GM10266 (cell line): ENCODE measurements at regions not wholly inside any gene's neighbourhood (a gene's known extent, or its start where the extent isn't known, plus 50 kb on each side); places are given as distances from the start of the nearest gene placed in this dataset.

ENCODE experiments used
- DNase-seq: peaks from one replicate; pipeline ENCODE4 v3.0.0; 2012; ENCODE audit errors: extremely low spot score
- CTCF ChIP-seq: IDR thresholded peaks from 2 replicates; pipeline ENCODE4 v1.5.1; 2012; ENCODE audit warnings: mild to moderate bottlenecking, low read depth; ENCODE audit not compliant: control insufficient read depth, insufficient read depth; ENCODE audit errors: missing control alignments

GRCh38 chr3:87624860-87625259 is 348.5 kb upstream of the POU1F1 start:
- TF ChIP-seq CTCF: no peak
- no peak for DNase-seq

- TF ChIP-seq CTCF: no peak
- no peak for DNase-seq
Measured at GRCh38 chr3:87621667-87622066, 345.3 kb upstream of the POU1F1 start.

- no peak for TF ChIP-seq CTCF
- no peak for DNase-seq
Measured at GRCh38 chr3:87615506-87615905, 339.1 kb upstream of the POU1F1 start.

GRCh38 chr3:87614998-87615397 is 338.6 kb upstream of the POU1F1 start:
- no peak for TF ChIP-seq CTCF
- DNase-seq: no peak

- no peak for TF ChIP-seq CTCF
- no peak for DNase-seq
Measured at GRCh38 chr3:87607234-87607633, 330.9 kb upstream of the POU1F1 start.

GRCh38 chr3:87595798-87596197 is 319.4 kb upstream of the POU1F1 start:
- DNase-seq: no peak

GRCh38 chr3:87581240-87581639 is 304.9 kb upstream of the POU1F1 start:
- no peak for TF ChIP-seq CTCF
- no peak for DNase-seq

More at GRCh38 chr3:87595798-87596197, 319.4 kb upstream of the POU1F1 start:
- no peak for TF ChIP-seq CTCF
